K562 (cell line): ENCODE measurements at regions not wholly inside any gene's neighbourhood (a gene's known extent, or its start where the extent isn't known, plus 50 kb on each side); places are given as distances from the start of the nearest gene placed in this dataset.

Source experiments
- CHD7 ChIP-seq: fragments of 200-600 bp; sonication (generic); IDR thresholded peaks from one replicate; pipeline ENCODE4 v1.6.1; 2012; ENCODE audit warnings: mild to moderate bottlenecking, low read depth, low read length, inconsistent platforms
- MITF ChIP-seq: IDR thresholded peaks from 2 replicates; pipeline ENCODE4 v1.6.1; 2014; ENCODE audit warnings: antibody characterized with exemption
- NFE2L1 ChIP-seq: fragments of 450-650 bp; IDR thresholded peaks from 2 replicates; pipeline ENCODE4 v1.6.1; 2016; ENCODE audit warnings: missing genetic modification characterization, low read depth, mild to moderate bottlenecking, missing compliant biosample characterization, moderate library complexity, borderline replicate concordance
- UBTF ChIP-seq, 2 experiments: IDR thresholded peaks; 2 replicates each; pipeline ENCODE4 v1.6.1; 2012; ENCODE audit warnings: improper control_type of control experiment in 2 of 2, low read depth in 2 of 2, low read length in 2 of 2, borderline replicate concordance in 1 of 2

GRCh38 chr18:62450175-62450545 is 72.7 kb upstream of the ZCCHC2 start (continued):
- TF ChIP-seq UBTF (IDR thresholded peaks at IDR 0.05; ENCODE audit: borderline replicate concordance in 1 of 2, low read depth in 2 of 2, low read length in 2 of 2) (no peak), NFE2L1 (peak; percentile 59; the same call in 1 of the 2 replicates), CHD7 (no peak), MITF (no peak)
